Liver (tissue), 8 donors: ENCODE measurements at regions not wholly inside any gene's neighbourhood (a gene's known extent, or its start where the extent isn't known, plus 50 kb on each side); places are given as distances from the start of the nearest gene placed in this dataset.

Source experiments
- DNase-seq: peaks from one replicate; pipeline ENCODE4 v3.0.0-alpha.2; 2017; ENCODE audit warnings: low spot score
- H3K27ac ChIP-seq, 2 donors: one replicate each; pipeline ENCODE4 v1.7.0; 2013; ENCODE audit warnings: inconsistent platforms in 2 of 2, low read length in 2 of 2, control low read depth in 1 of 2, low read depth in 1 of 2, mild to moderate bottlenecking in 1 of 2
- H3K27me3 ChIP-seq, 4 donors: one replicate each; pipeline versions ENCODE4 v1.6.1 to v1.7.0; 2013; ENCODE audit warnings: low read length in 3 of 4, inconsistent platforms in 1 of 4, mild to moderate bottlenecking in 1 of 4, moderate library complexity in 1 of 4; ENCODE audit not compliant: control insufficient read depth in 4 of 4, insufficient read depth in 4 of 4
- H3K36me3 ChIP-seq, 4 donors: one replicate each; pipeline versions ENCODE4 v1.6.1 to v1.7.0; 2013; ENCODE audit warnings: low read length in 3 of 4, mild to moderate bottlenecking in 3 of 4, low read depth in 1 of 4, moderate library complexity in 1 of 4; ENCODE audit not compliant: control insufficient read depth in 4 of 4, insufficient read depth in 3 of 4
- H3K4me1 ChIP-seq, 4 donors: one replicate each; pipeline versions ENCODE4 v1.6.1 to v1.7.0; 2013; ENCODE audit warnings: low read length in 3 of 4, mild to moderate bottlenecking in 3 of 4, moderate library complexity in 1 of 4; ENCODE audit not compliant: control insufficient read depth in 4 of 4, insufficient read depth in 4 of 4
- H3K4me3 ChIP-seq, 3 donors: one replicate each; pipeline versions ENCODE4 v1.6.1 to v1.7.0; 2013; ENCODE audit warnings: low read length in 3 of 3, control low read depth in 1 of 3, low read depth in 1 of 3, mild to moderate bottlenecking in 1 of 3
- H3K9ac ChIP-seq, 2 donors: one replicate each; pipeline ENCODE4 v1.7.0; 2013; ENCODE audit warnings: low read length in 2 of 2, mild to moderate bottlenecking in 2 of 2, moderate library complexity in 2 of 2, control low read depth in 1 of 2, low read depth in 1 of 2
- H3K9me3 ChIP-seq, 4 donors: one replicate each; pipeline versions ENCODE4 v1.6.1 to v1.7.0; 2013; ENCODE audit warnings: low read length in 3 of 4; ENCODE audit not compliant: control insufficient read depth in 4 of 4
- ATF3 ChIP-seq: IDR thresholded peaks from 2 replicates; pipeline ENCODE4 v1.6.1; 2016; ENCODE audit warnings: antibody characterized with exemption
- CTCF ChIP-seq: fragments of 150-350 bp; IDR thresholded peaks from 2 replicates; pipeline ENCODE4 v1.5.1; 2017; ENCODE audit warnings: improper control_type of control experiment, low read depth, low read length; ENCODE audit not compliant: missing input control
- EGR1 ChIP-seq, 2 donors: IDR thresholded peaks; 2 replicates each; pipeline ENCODE4 v1.6.1; 2016 to 2018; ENCODE audit warnings: antibody characterized with exemption in 2 of 2, low read depth in 2 of 2
- FOXA1 ChIP-seq: IDR thresholded peaks from 2 replicates; pipeline ENCODE4 v1.6.1; 2016; ENCODE audit warnings: antibody characterized with exemption
- FOXA2 ChIP-seq: IDR thresholded peaks from 2 replicates; pipeline ENCODE4 v1.6.1; 2016; ENCODE audit warnings: antibody characterized with exemption
- HNF4A ChIP-seq, 2 donors: conservative IDR thresholded peaks; 2 replicates each; pipeline ENCODE4 v1.6.1; 2016; ENCODE audit warnings: antibody characterized with exemption in 2 of 2, mild to moderate bottlenecking in 2 of 2
- HNF4G ChIP-seq: IDR thresholded peaks from 2 replicates; pipeline ENCODE4 v1.6.1; 2016; ENCODE audit warnings: antibody characterized with exemption
- JUND ChIP-seq, 2 donors: IDR thresholded peaks; 2 replicates each; pipeline ENCODE4 v1.6.1; 2016; ENCODE audit warnings: antibody characterized with exemption in 2 of 2
- MAX ChIP-seq: IDR thresholded peaks from 2 replicates; pipeline ENCODE4 v1.6.1; 2016; ENCODE audit warnings: antibody characterized with exemption
- NR2F2 ChIP-seq: IDR thresholded peaks from 2 replicates; pipeline ENCODE4 v1.6.1; 2016; ENCODE audit warnings: antibody characterized with exemption
- RAD21 ChIP-seq, 2 donors: IDR thresholded peaks; 2 replicates each; pipeline ENCODE4 v1.6.1; 2016; ENCODE audit warnings: antibody characterized with exemption in 2 of 2, mild to moderate bottlenecking in 2 of 2
- RXRA ChIP-seq, 2 donors: IDR thresholded peaks; 2 replicates each; pipeline ENCODE4 v1.6.1; 2017 to 2018; ENCODE audit warnings: antibody characterized with exemption in 2 of 2, mild to moderate bottlenecking in 1 of 2
- SP1 ChIP-seq: IDR thresholded peaks from 2 replicates; pipeline ENCODE4 v1.6.1; 2018; ENCODE audit warnings: antibody characterized with exemption, mild to moderate bottlenecking
- TAF1 ChIP-seq: conservative IDR thresholded peaks from 2 replicates; pipeline ENCODE4 v1.6.1; 2016; ENCODE audit warnings: antibody characterized with exemption, mild to moderate bottlenecking
- YY1 ChIP-seq: IDR thresholded peaks from 2 replicates; pipeline ENCODE4 v1.6.1; 2016; ENCODE audit warnings: antibody characterized with exemption, mild to moderate bottlenecking
- WGBS: extraction: QIAGEN DNeasy Blood & Tissue Kit; methylation state at CpG from one replicate; pipeline ENCODE4 v1.1.7; 2013; 5-methylcytosine and 5-hydroxymethylcytosine counted together
- TF ChIP-seq, protein P1 (sequence below): IDR thresholded peaks from 2 replicates; pipeline ENCODE4 v1.6.1; 2016; ENCODE audit warnings: antibody characterized with exemption, mild to moderate bottlenecking
- TF ChIP-seq, protein P2 (sequence below): IDR thresholded peaks from 2 replicates; pipeline ENCODE4 v1.6.1; 2016; ENCODE audit warnings: antibody characterized with exemption
- donor health status: healthy.
- donor health status: healthy.
- donor health status: healthy.
- donor health status: healthy.
- donor health status: healthy.

DNA sequence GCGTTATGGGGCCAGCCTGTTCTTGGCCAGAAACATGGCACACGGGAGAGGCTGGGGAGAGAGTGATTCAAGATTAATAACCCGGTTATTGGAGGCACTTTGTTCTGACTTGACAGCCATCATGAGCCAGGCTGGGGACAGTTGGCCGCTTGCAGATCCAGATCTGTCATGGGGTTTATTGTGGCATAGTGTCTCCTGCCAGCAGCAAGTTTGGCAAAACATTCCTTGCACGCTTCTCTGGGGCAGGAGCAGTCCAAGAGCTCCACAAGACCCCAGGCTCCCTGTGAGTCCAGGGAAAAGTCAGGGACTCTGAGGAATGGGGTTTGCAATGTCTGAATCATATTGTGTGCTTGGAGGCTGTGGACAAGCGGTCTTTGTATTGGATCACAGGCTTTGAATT, 270.4 kb downstream of the MIAT start:
- Histone ChIP-seq H3K9ac (no peak overlapping the region), H3K4me1 (no peaks in the 10 kb centered on the region), H3K4me3 (no peak overlapping the region), H3K27me3 (peaks cover 0 to 8% (median 0%) of the 10 kb centered on the region in 4 donors), H3K9me3 (no peaks in the 10 kb centered on the region), H3K36me3 (no peaks in the 10 kb centered on the region), H3K27ac (no peak overlapping the region)
- TF ChIP-seq, protein P1, sequence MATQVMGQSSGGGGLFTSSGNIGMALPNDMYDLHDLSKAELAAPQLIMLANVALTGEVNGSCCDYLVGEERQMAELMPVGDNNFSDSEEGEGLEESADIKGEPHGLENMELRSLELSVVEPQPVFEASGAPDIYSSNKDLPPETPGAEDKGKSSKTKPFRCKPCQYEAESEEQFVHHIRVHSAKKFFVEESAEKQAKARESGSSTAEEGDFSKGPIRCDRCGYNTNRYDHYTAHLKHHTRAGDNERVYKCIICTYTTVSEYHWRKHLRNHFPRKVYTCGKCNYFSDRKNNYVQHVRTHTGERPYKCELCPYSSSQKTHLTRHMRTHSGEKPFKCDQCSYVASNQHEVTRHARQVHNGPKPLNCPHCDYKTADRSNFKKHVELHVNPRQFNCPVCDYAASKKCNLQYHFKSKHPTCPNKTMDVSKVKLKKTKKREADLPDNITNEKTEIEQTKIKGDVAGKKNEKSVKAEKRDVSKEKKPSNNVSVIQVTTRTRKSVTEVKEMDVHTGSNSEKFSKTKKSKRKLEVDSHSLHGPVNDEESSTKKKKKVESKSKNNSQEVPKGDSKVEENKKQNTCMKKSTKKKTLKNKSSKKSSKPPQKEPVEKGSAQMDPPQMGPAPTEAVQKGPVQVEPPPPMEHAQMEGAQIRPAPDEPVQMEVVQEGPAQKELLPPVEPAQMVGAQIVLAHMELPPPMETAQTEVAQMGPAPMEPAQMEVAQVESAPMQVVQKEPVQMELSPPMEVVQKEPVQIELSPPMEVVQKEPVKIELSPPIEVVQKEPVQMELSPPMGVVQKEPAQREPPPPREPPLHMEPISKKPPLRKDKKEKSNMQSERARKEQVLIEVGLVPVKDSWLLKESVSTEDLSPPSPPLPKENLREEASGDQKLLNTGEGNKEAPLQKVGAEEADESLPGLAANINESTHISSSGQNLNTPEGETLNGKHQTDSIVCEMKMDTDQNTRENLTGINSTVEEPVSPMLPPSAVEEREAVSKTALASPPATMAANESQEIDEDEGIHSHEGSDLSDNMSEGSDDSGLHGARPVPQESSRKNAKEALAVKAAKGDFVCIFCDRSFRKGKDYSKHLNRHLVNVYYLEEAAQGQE, result no peak
- TF ChIP-seq SP1 (no peak), NR2F2 (no peak), TAF1 (no peak), FOXA2 (no peak), EGR1 (IDR thresholded peaks at IDR 0.05; ENCODE audit: low read depth in 2 of 2) (no peak), HNF4G (no peak), YY1 (no peak), RXRA (IDR thresholded peaks at IDR 0.05) (no peak), FOXA1 (no peak), MAX (no peak), RAD21 (IDR thresholded peaks at IDR 0.05) (no peak), JUND (IDR thresholded peaks at IDR 0.05) (no peak)
- WGBS, result 52% methylated on average over 6 of the region's 6 CpGs
- no peak for DNase-seq

DNA sequence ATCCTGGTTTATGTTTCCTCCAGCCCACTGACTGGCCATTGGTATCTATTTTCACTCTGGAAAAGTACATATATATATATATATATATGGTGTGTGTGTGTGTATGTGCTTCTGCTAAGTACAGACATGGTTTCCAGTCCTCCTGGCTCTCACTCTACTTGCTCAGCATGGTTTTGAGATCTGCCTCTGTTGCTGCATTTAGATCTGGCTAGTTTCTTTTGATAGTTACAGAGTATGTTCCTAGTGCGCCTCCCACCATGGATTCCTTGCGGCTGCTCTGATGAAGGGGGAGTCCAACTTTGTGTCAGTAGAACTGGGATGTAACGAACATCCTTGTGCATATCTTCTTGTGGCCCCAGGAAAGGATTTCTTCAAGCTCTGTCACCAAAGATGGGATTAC, 274.1 kb downstream of the MIAT start:
- Histone ChIP-seq H3K36me3 (no peaks in the 10 kb centered on the region), H3K27me3 (peaks cover 0 to 3% (median 0%) of the 10 kb centered on the region in 4 donors), H3K9me3 (no peaks in the 10 kb centered on the region), H3K9ac (no peak overlapping the region), H3K27ac (no peak overlapping the region), H3K4me3 (no peak overlapping the region), H3K4me1 (no peaks in the 10 kb centered on the region)
- TF ChIP-seq NR2F2, result no peak
- 83% methylated on average over 3 of the region's 3 CpGs for WGBS
- DNase-seq, result no peak

DNA sequence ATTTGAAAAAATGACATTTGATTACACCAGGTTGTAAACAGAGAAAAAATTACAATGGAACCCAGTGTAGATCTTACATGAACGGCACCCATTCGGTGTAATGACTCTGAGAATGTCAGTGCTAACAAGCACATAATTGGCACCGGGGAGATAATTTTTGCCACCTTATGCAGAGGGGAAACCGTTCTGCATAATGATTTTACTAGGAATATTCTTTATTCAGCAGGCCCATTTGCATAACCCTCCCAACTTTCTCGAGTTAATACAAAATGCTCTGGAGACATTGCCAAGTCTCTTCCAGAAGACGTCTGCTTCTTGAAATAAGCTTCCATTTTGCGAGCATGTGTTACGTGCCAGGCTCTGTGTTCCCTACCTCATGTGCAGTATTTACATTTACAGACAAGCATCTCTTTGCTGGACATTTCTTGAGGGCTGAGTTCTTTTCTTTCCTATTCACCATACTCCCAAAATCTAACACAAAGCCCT, 275.8 kb downstream of the MIAT start:
- DNase-seq, result no peak
- Histone ChIP-seq H3K4me1 (no peaks in the 10 kb centered on the region), H3K36me3 (no peaks in the 10 kb centered on the region), H3K27ac (no peak overlapping the region), H3K9me3 (peaks cover 0 to 5% (median 0%) of the 10 kb centered on the region in 4 donors), H3K4me3 (no peak overlapping the region), H3K9ac (no peak overlapping the region), H3K27me3 (peaks cover 0 to 2% (median 0%) of the 10 kb centered on the region in 4 donors)
- WGBS, result 72% methylated on average over 8 of the region's 8 CpGs
- TF ChIP-seq YY1 (no peak), RXRA (IDR thresholded peaks at IDR 0.05) (no peak), HNF4G (no peak), ATF3 (no peak), CTCF (no peak), SP1 (no peak), FOXA1 (no peak), MAX (no peak), JUND (IDR thresholded peaks at IDR 0.05) (no peak), FOXA2 (no peak), HNF4A (conservative IDR thresholded peaks at IDR 0.05) (no peak)
- TF ChIP-seq, protein P2, sequence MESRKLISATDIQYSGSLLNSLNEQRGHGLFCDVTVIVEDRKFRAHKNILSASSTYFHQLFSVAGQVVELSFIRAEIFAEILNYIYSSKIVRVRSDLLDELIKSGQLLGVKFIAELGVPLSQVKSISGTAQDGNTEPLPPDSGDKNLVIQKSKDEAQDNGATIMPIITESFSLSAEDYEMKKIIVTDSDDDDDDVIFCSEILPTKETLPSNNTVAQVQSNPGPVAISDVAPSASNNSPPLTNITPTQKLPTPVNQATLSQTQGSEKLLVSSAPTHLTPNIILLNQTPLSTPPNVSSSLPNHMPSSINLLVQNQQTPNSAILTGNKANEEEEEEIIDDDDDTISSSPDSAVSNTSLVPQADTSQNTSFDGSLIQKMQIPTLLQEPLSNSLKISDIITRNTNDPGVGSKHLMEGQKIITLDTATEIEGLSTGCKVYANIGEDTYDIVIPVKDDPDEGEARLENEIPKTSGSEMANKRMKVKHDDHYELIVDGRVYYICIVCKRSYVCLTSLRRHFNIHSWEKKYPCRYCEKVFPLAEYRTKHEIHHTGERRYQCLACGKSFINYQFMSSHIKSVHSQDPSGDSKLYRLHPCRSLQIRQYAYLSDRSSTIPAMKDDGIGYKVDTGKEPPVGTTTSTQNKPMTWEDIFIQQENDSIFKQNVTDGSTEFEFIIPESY, result no peak
